KMS-11 (cell line): ENCODE measurements at regions not wholly inside any gene's neighbourhood (a gene's known extent, or its start where the extent isn't known, plus 50 kb on each side); places are given as distances from the start of the nearest gene placed in this dataset.

ENCODE experiments used
- H2AFZ ChIP-seq: fragments of 200-600 bp; sonication (generic); 2 replicates; pipeline ENCODE4 v1.6.1; 2016; ENCODE audit warnings: antibody characterized with exemption, mixed run types, low read depth
- H3K27ac ChIP-seq: fragments of 200-600 bp; sonication (generic); 2 replicates; pipeline ENCODE4 v1.6.1; 2016; ENCODE audit warnings: mild to moderate bottlenecking, mixed run types
- H3K27me3 ChIP-seq: fragments of 200-600 bp; sonication (generic); 2 replicates; pipeline ENCODE4 v1.6.1; 2017; ENCODE audit warnings: mild to moderate bottlenecking, low read depth, mixed run types, moderate library complexity; ENCODE audit not compliant: insufficient read depth
- H3K36me3 ChIP-seq: fragments of 200-600 bp; sonication (generic); 2 replicates; pipeline ENCODE4 v1.6.1; 2017; ENCODE audit warnings: mild to moderate bottlenecking, mixed run types; ENCODE audit not compliant: insufficient read depth
- H3K4me1 ChIP-seq: fragments of 200-600 bp; sonication (generic); 2 replicates; pipeline ENCODE4 v1.6.1; 2016; ENCODE audit warnings: mild to moderate bottlenecking, low read depth, mixed run types; ENCODE audit not compliant: poor library complexity, severe bottlenecking
- H3K4me2 ChIP-seq: fragments of 200-600 bp; sonication (generic); 2 replicates; pipeline ENCODE4 v1.7.0; 2016; ENCODE audit warnings: mild to moderate bottlenecking, mixed run types
- H3K4me3 ChIP-seq: fragments of 200-600 bp; sonication (generic); IDR thresholded peaks from 2 replicates; pipeline ENCODE4 v1.6.1; 2017; ENCODE audit warnings: low read depth, low read length, mixed read lengths; ENCODE audit not compliant: insufficient read depth
- H3K79me2 ChIP-seq: fragments of 200-600 bp; sonication (generic); 2 replicates; pipeline ENCODE4 v1.6.1; 2016; ENCODE audit warnings: low read depth, mixed run types; ENCODE audit not compliant: insufficient read depth
- H3K9ac ChIP-seq: fragments of 200-600 bp; sonication (generic); 2 replicates; pipeline ENCODE4 v1.6.1; 2016; ENCODE audit warnings: mild to moderate bottlenecking, mixed run types
- H4K20me1 ChIP-seq: fragments of 200-600 bp; sonication (generic); 2 replicates; pipeline ENCODE4 v1.6.1; 2016; ENCODE audit warnings: mild to moderate bottlenecking, mixed run types; ENCODE audit not compliant: insufficient read depth
- CTCF ChIP-seq: fragments of 200-600 bp; sonication (generic); conservative IDR thresholded peaks from 2 replicates; pipeline ENCODE4 v1.6.1; 2017; ENCODE audit warnings: low read depth, mild to moderate bottlenecking, antibody characterized with exemption, low read length, moderate library complexity, mixed read lengths

GRCh38 chr11:69355346-69355940 is 61.5 kb downstream of the MYEOV start:
- Histone ChIP-seq H3K4me3 (no peak overlapping the region), H3K36me3 (no peaks in the 10 kb centered on the region), H3K27me3 (peaks cover 2% of the 10 kb centered on the region; the same call in 1 of the 2 replicates), H3K9ac (no peak overlapping the region), H3K4me1 (no peaks in the 10 kb centered on the region), H3K79me2 (no peaks in the 10 kb centered on the region), H3K4me2 (no peak overlapping the region), H4K20me1 (no peaks in the 10 kb centered on the region), H2AFZ (no peak overlapping the region), H3K27ac (no peak overlapping the region)
- TF ChIP-seq CTCF: no peak

GRCh38 chr11:69355959-69356702 is 62.2 kb downstream of the MYEOV start:
- Histone ChIP-seq H3K4me3 (no peak overlapping the region), H3K4me2 (no peak overlapping the region), H3K36me3 (no peaks in the 10 kb centered on the region), H3K27ac (no peak overlapping the region), H3K79me2 (no peaks in the 10 kb centered on the region), H3K4me1 (no peaks in the 10 kb centered on the region), H3K9ac (no peak overlapping the region), H4K20me1 (no peaks in the 10 kb centered on the region), H3K27me3 (0 out of 2 replicates have a peak, but pooled peaks cover 2% of the 10 kb centered on the region), H2AFZ (no peak overlapping the region)
- no peak for TF ChIP-seq CTCF

- H3K27ac ChIP-seq: no peak overlapping the region
- 0 out of 2 replicates have a peak, but pooled peaks cover 2% of the 10 kb centered on the region for H3K27me3 ChIP-seq
- H3K79me2 ChIP-seq: no peaks in the 10 kb centered on the region
- H3K36me3 ChIP-seq: no peaks in the 10 kb centered on the region
- H2AFZ ChIP-seq: no peak overlapping the region
- H3K4me3 ChIP-seq: no peak overlapping the region
- no peak for TF ChIP-seq CTCF
- no peak overlapping the region for H3K4me2 ChIP-seq
- H3K4me1 ChIP-seq: no peaks in the 10 kb centered on the region
- H4K20me1 ChIP-seq: no peaks in the 10 kb centered on the region
- no peak overlapping the region for H3K9ac ChIP-seq
Measured at GRCh38 chr11:69356703-69357457, 62.9 kb downstream of the MYEOV start.

GRCh38 chr11:69357458-69358397 is 63.8 kb downstream of the MYEOV start:
- Histone ChIP-seq H3K27me3 (0 out of 2 replicates have a peak, but pooled peaks cover 2% of the 10 kb centered on the region), H4K20me1 (no peaks in the 10 kb centered on the region), H3K27ac (no peak overlapping the region), H3K9ac (no peak overlapping the region), H3K4me3 (no peak overlapping the region), H2AFZ (no peak overlapping the region), H3K36me3 (no peaks in the 10 kb centered on the region), H3K4me1 (no peaks in the 10 kb centered on the region), H3K4me2 (no peak overlapping the region), H3K79me2 (no peaks in the 10 kb centered on the region)
- no peak for TF ChIP-seq CTCF
